Transverse colon (tissue), 4 donors: ENCODE measurements at regions not wholly inside any gene's neighbourhood (a gene's known extent, or its start where the extent isn't known, plus 50 kb on each side); places are given as distances from the start of the nearest gene placed in this dataset.

Source experiments
- DNase-seq: peaks from one replicate; pipeline ENCODE4 v3.0.0-alpha.2; 2019
- H3K27ac ChIP-seq, 4 donors: fragments of 200-600 bp; sonication (generic); 2 replicates each; pipeline ENCODE4 v1.5.1; 2016 to 2018; ENCODE audit warnings: inconsistent platforms in 4 of 4
- H3K27me3 ChIP-seq: fragments of 200-600 bp; sonication (generic); 2 replicates; pipeline ENCODE4 v1.5.1; 2017; ENCODE audit warnings: inconsistent platforms
- H3K36me3 ChIP-seq, 4 donors: fragments of 200-600 bp; sonication (generic); 2 replicates each; pipeline ENCODE4 v1.5.1; 2017 to 2019; ENCODE audit warnings: inconsistent platforms in 4 of 4
- H3K4me1 ChIP-seq, 4 donors: fragments of 200-600 bp; sonication (generic); 2 replicates each; pipeline ENCODE4 v1.5.1; 2017 to 2020; ENCODE audit warnings: inconsistent platforms in 4 of 4
- H3K4me3 ChIP-seq, 4 donors: fragments of 200-600 bp; sonication (generic); 1 replicate in 1 of 4; 2 replicates in 3 of 4; pipeline versions ENCODE4 v1.5.1 to v1.6.1; 2017 to 2019; ENCODE audit warnings: inconsistent platforms in 4 of 4
- H3K9me3 ChIP-seq, 2 donors: fragments of 200-600 bp; sonication (generic); 2 replicates each; pipeline ENCODE4 v1.5.1; 2017 to 2019; ENCODE audit warnings: inconsistent platforms in 2 of 2
- EP300 ChIP-seq: sonication (generic); formaldehyde crosslinking; IDR thresholded peaks from one replicate; pipeline ENCODE4 v1.6.1; 2017; ENCODE audit warnings: antibody characterized with exemption, low read depth
- POLR2A ChIP-seq: fragments of 450-650 bp; IDR thresholded peaks from one replicate; pipeline ENCODE4 v1.6.1; 2016; ENCODE audit warnings: antibody characterized with exemption, mild to moderate bottlenecking, moderate library complexity
- POLR2AphosphoS5 ChIP-seq, 3 donors: sonication (generic); formaldehyde crosslinking; IDR thresholded peaks; one replicate each; pipeline ENCODE4 v1.6.1; 2016; ENCODE audit warnings: antibody characterized with exemption in 3 of 3
- WGBS, 2 donors: methylation state at CpG; one replicate each; pipeline ENCODE4 v1.1.5; 2018; ENCODE audit warnings: low coverage in 1 of 2; 5-methylcytosine and 5-hydroxymethylcytosine counted together
- in situ Hi-C, 4 donors: fragments of 200-750 bp; cut with MboI; loops; one replicate each; pipeline versions ENCODE4 v1.15.0 to v1.15.1; 2017; ENCODE audit warnings: low sequenced_read_pairs in 3 of 4, low pct_ligation_motif_present in 1 of 4, low pct_unique_long_range_greater_than_20kb in 1 of 4
- intact Hi-C: fragments of 100-400 bp; cut with DNase I; formaldehyde crosslinking; loops from one replicate; pipeline ENCODE4 v1.15.1; 2023; ENCODE audit warnings: low total_unique reads
- TF ChIP-seq, protein P1 (sequence below), 5 experiments: fragments of 200-600 bp in 3 of 5; fragments of 450-650 bp in 2 of 5; sonication (generic) in 3 of 5; IDR thresholded peaks; 1 replicate in 2 of 5; 2 replicates in 3 of 5; pipeline ENCODE4 v1.5.1; 2016 to 2017; ENCODE audit warnings: antibody characterized with exemption in 5 of 5, inconsistent platforms in 3 of 5, mild to moderate bottlenecking in 2 of 5, moderate library complexity in 1 of 5

GRCh38 chr20:17810847-17811627 lies 111.3 kb downstream of the BANF2 start:
- intact Hi-C loops (no loop called here), in situ Hi-C loops (no loop called here)
- H3K9me3 ChIP-seq, result no peaks in the 10 kb centered on the region
- H3K4me1 ChIP-seq, result peaks cover 12 to 37% (median 17%) of the 10 kb centered on the region in 4 donors
- TF ChIP-seq POLR2AphosphoS5 (IDR thresholded peaks at IDR 0.05) (no peak), POLR2A (no peak), EP300 (no peak)
- TF ChIP-seq, protein P1, sequence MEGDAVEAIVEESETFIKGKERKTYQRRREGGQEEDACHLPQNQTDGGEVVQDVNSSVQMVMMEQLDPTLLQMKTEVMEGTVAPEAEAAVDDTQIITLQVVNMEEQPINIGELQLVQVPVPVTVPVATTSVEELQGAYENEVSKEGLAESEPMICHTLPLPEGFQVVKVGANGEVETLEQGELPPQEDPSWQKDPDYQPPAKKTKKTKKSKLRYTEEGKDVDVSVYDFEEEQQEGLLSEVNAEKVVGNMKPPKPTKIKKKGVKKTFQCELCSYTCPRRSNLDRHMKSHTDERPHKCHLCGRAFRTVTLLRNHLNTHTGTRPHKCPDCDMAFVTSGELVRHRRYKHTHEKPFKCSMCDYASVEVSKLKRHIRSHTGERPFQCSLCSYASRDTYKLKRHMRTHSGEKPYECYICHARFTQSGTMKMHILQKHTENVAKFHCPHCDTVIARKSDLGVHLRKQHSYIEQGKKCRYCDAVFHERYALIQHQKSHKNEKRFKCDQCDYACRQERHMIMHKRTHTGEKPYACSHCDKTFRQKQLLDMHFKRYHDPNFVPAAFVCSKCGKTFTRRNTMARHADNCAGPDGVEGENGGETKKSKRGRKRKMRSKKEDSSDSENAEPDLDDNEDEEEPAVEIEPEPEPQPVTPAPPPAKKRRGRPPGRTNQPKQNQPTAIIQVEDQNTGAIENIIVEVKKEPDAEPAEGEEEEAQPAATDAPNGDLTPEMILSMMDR (IDR thresholded peaks at IDR 0.05), result no peak
- WGBS, 2 donors, result 91% methylated on average over 9 of the region's 9 CpGs; no CpG with 5 or more reads in 1 of the 2 donors
- no peaks in the 10 kb centered on the region for H3K27me3 ChIP-seq
- no peak overlapping the region for H3K4me3 ChIP-seq
- peak overlapping the region in 1 of 4 donors; percentile 69 for H3K27ac ChIP-seq
- DNase-seq, result no peak
- H3K36me3 ChIP-seq, result no peaks in the 10 kb centered on the region

DNA sequence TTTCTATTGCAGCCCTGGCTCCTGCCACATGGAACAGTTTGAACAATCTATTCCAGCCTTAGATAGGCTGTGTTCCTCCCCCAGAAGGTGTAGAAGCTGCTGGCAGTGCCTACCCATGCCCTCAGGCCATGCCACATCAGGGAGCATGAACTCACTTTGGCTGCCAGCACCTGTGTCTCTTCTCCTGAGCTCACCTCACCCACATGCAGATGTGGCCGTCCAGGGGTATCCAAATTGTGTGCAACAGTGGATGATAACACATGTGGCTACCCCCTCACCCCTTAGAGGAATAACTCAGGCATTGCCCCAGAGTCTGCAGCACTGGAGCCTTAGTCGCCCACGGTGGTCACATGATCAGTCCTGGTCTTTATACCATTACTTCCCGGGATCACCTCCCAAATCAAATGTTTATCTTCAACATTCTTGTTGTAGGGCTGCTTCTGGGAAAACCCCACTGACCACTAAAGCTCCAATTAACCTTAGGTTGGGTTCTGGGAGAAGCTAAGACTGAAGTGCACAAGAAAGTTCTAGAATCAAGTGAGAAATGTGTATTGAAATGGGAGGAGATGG lies 110.4 kb downstream of the BANF2 start:
- 43% methylated on average over 4 of the region's 4 CpGs; no CpG with 5 or more reads in 1 of the 2 donors for WGBS, 2 donors
- H3K27me3 ChIP-seq, result no peaks in the 10 kb centered on the region
- no peak for DNase-seq
- H3K4me1 ChIP-seq, result peaks cover 12 to 38% (median 17%) of the 10 kb centered on the region in 4 donors
- H3K27ac ChIP-seq, result peak overlapping the region; percentile 66 to 72 (median 69)
- intact Hi-C loops (no loop called here), in situ Hi-C loops (no loop called here)
- H3K36me3 ChIP-seq, result no peaks in the 10 kb centered on the region
- TF ChIP-seq POLR2A (no peak), EP300 (no peak), POLR2AphosphoS5 (IDR thresholded peaks at IDR 0.05) (no peak)
- TF ChIP-seq, protein P1 (IDR thresholded peaks at IDR 0.05), result no peak
- no peaks in the 10 kb centered on the region for H3K9me3 ChIP-seq
- H3K4me3 ChIP-seq, result no peak overlapping the region

DNA sequence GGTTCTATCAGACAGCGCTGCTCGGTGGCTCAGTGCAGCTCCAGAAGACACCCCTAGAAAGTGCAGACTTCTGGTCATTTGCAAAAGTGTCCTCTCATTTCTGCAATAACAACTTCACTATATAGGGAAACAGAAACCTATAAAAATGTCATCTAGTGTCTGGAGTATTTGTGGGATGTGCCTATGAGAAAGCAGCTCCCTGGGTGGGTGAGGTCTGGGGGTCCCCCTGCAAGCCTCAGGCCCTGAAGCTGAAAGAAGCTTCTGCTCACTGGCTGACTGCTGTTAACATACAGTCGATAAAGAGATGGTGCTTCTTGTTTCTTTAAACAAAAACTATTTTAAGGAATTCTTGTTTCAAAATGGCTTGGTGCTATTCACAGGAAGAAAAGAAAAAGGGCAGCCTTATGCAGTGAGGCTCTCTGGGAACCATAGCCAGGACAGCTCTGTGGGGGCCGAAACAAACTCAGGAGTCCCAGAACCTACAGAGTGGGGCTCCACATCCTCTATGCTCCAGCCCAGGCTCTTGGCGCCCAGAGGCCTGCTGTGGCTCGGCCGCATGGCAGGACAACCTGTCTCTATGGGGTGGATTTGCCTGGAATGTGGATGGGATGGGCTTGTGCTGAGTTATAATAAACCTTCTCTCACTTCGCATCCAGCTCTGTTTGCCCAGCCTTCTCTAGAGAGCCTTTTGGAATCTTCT lies 109.7 kb downstream of the BANF2 start:
- H3K36me3 ChIP-seq, result no peaks in the 10 kb centered on the region
- WGBS, 2 donors, result 65 to 80% methylated on average over 3 to 8 of the region's 8 CpGs
- in situ Hi-C loops, result no loop called here

More for the DNA sequence above, 109.7 kb downstream of the BANF2 start:
- no peak for DNase-seq
- H3K4me1 ChIP-seq, result peaks cover 12 to 38% (median 17%) of the 10 kb centered on the region in 4 donors
- TF ChIP-seq POLR2A (no peak), EP300 (no peak), POLR2AphosphoS5 (IDR thresholded peaks at IDR 0.05) (no peak)
- TF ChIP-seq, protein P1 (IDR thresholded peaks at IDR 0.05), result no peak
- H3K4me3 ChIP-seq, result no peak overlapping the region
- intact Hi-C loops, result no loop called here
- H3K9me3 ChIP-seq, result no peaks in the 10 kb centered on the region
- peak overlapping the region; percentile 66 to 72 (median 69) for H3K27ac ChIP-seq
- no peaks in the 10 kb centered on the region for H3K27me3 ChIP-seq
